Fibroblast of lung (primary cell): ENCODE measurements at regions not wholly inside any gene's neighbourhood (a gene's known extent, or its start where the extent isn't known, plus 50 kb on each side); places are given as distances from the start of the nearest gene placed in this dataset.

Experiments used
- DNase-seq, 2 donors: peaks; one replicate each; pipeline versions ENCODE4 v3.0.0 to v3.0.0-alpha.2; 2010; ENCODE audit warnings: low read depth in 2 of 2
- H2AFZ ChIP-seq: 2 replicates; pipeline ENCODE4 v1.5.1; 2012; ENCODE audit warnings: low read length, control low read depth, inconsistent platforms
- H3K27ac ChIP-seq: 2 replicates; pipeline ENCODE4 v1.5.1; 2011; ENCODE audit warnings: low read length, control low read depth; ENCODE audit not compliant: insufficient read depth
- H3K27me3 ChIP-seq: 2 replicates; pipeline ENCODE4 v1.5.1; 2011; ENCODE audit warnings: mild to moderate bottlenecking, low read length; ENCODE audit not compliant: control insufficient read depth, insufficient read depth
- H3K36me3 ChIP-seq: 2 replicates; pipeline ENCODE4 v1.5.1; 2011; ENCODE audit warnings: low read length; ENCODE audit not compliant: control insufficient read depth, insufficient read depth
- H3K4me1 ChIP-seq: 2 replicates; pipeline ENCODE4 v1.5.1; 2011; ENCODE audit warnings: low read length; ENCODE audit not compliant: control insufficient read depth, insufficient read depth; ENCODE audit errors: extremely low read depth
- H3K4me2 ChIP-seq: 2 replicates; pipeline ENCODE4 v1.5.1; 2011; ENCODE audit warnings: low read length, control low read depth; ENCODE audit not compliant: insufficient read depth; ENCODE audit errors: extremely low read depth
- H3K4me3 ChIP-seq, 4 experiments: fragments of 200-600 bp in 1 of 4; sonication (generic) in 1 of 4; replicated peaks in 1 of 4; 2 replicates each; pipeline ENCODE4 v1.5.1; 2011 to 2016; ENCODE audit warnings: low read length in 4 of 4, low read depth in 3 of 4, mild to moderate bottlenecking in 3 of 4, control low read depth in 2 of 4, inconsistent platforms in 1 of 4, mixed read lengths in 1 of 4; ENCODE audit not compliant: insufficient read depth in 1 of 4; ENCODE audit errors: control extremely low read depth in 1 of 4
- H3K79me2 ChIP-seq: 2 replicates; pipeline ENCODE4 v1.5.1; 2012; ENCODE audit warnings: mild to moderate bottlenecking, low read length, inconsistent platforms; ENCODE audit not compliant: control insufficient read depth, insufficient read depth
- H3K9ac ChIP-seq: 2 replicates; pipeline ENCODE4 v1.5.1; 2011; ENCODE audit warnings: mild to moderate bottlenecking, low read length, control low read depth; ENCODE audit not compliant: insufficient read depth
- H3K9me3 ChIP-seq: 2 replicates; pipeline ENCODE4 v1.5.1; 2012; ENCODE audit warnings: low read depth, low read length; ENCODE audit not compliant: control insufficient read depth, insufficient read depth
- H4K20me1 ChIP-seq: 2 replicates; pipeline ENCODE4 v1.5.1; 2011; ENCODE audit warnings: low read length; ENCODE audit not compliant: control insufficient read depth, insufficient read depth; ENCODE audit errors: extremely low read depth
- EZH2 ChIP-seq: IDR thresholded peaks from 2 replicates; pipeline ENCODE4 v1.5.1; 2012; ENCODE audit warnings: low read length, control low read depth, mild to moderate bottlenecking; ENCODE audit errors: missing control alignments
- TF ChIP-seq, protein P1 (sequence below), 2 donors: IDR thresholded peaks in 1 of 2; conservative IDR thresholded peaks in 1 of 2; 1 replicate in 1 of 2; 2 replicates in 1 of 2; pipeline ENCODE4 v1.5.1; 2011 to 2012; ENCODE audit warnings: low read length in 2 of 2, control low read depth in 1 of 2, inconsistent platforms in 1 of 2, low read depth in 1 of 2, mild to moderate bottlenecking in 1 of 2

DNA sequence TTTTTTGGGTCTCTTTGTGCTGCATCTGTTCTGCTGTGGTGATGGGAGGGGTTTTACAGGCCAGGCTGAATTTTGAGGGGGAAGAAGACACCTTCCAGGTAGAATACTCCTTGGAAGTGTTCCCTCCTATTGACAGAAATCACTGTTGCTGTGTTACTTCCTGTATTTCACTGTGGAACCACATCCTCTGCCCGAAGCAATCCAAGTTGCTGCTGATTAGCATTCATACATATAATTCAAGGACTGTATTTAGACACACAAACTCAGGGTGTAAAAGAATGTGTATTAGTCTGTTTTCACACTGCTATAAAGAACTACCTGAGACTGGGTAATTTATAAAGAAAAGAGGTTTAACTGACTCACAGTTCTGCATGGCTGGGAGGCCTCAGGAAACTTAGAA is 50.6 kb upstream of the TMEM244 start:
- TF ChIP-seq, protein P1, sequence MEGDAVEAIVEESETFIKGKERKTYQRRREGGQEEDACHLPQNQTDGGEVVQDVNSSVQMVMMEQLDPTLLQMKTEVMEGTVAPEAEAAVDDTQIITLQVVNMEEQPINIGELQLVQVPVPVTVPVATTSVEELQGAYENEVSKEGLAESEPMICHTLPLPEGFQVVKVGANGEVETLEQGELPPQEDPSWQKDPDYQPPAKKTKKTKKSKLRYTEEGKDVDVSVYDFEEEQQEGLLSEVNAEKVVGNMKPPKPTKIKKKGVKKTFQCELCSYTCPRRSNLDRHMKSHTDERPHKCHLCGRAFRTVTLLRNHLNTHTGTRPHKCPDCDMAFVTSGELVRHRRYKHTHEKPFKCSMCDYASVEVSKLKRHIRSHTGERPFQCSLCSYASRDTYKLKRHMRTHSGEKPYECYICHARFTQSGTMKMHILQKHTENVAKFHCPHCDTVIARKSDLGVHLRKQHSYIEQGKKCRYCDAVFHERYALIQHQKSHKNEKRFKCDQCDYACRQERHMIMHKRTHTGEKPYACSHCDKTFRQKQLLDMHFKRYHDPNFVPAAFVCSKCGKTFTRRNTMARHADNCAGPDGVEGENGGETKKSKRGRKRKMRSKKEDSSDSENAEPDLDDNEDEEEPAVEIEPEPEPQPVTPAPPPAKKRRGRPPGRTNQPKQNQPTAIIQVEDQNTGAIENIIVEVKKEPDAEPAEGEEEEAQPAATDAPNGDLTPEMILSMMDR (conservative IDR thresholded peaks at IDR 0.05 in 1 of 2, IDR thresholded peaks at IDR 0.05 in 1 of 2; ENCODE audit: low read depth in 1 of 2, low read length in 2 of 2) = no peak
- no peak for TF ChIP-seq EZH2
- H3K36me3 ChIP-seq = no peaks in the 10 kb centered on the region
- DNase-seq = no peak
- no peaks in the 10 kb centered on the region for H3K27me3 ChIP-seq
- no peak overlapping the region for H3K9ac ChIP-seq
- H2AFZ ChIP-seq = no peak overlapping the region
- H3K27ac ChIP-seq = no peak overlapping the region
- no peak overlapping the region for H3K4me2 ChIP-seq
- no peak overlapping the region for H3K4me3 ChIP-seq
- no peaks in the 10 kb centered on the region for H3K4me1 ChIP-seq
- no peaks in the 10 kb centered on the region for H3K79me2 ChIP-seq
- H3K9me3 ChIP-seq = no peaks in the 10 kb centered on the region
- H4K20me1 ChIP-seq = no peaks in the 10 kb centered on the region
